NB4 (cell line): ENCODE measurements at regions not wholly inside any gene's neighbourhood (a gene's known extent, or its start where the extent isn't known, plus 50 kb on each side); places are given as distances from the start of the nearest gene placed in this dataset.

Experiments
- MYC ChIP-seq: IDR thresholded peaks from 2 replicates; pipeline ENCODE4 v1.6.1; 2011; ENCODE audit warnings: low read depth, low read length
- POLR2A ChIP-seq: IDR thresholded peaks from 2 replicates; pipeline ENCODE4 v1.6.1; 2011; ENCODE audit warnings: mild to moderate bottlenecking; ENCODE audit not compliant: insufficient read length; ENCODE audit errors: extremely low read depth
- TF ChIP-seq, protein P1 (sequence below): IDR thresholded peaks from one replicate; pipeline ENCODE4 v1.5.1; 2012; ENCODE audit warnings: low read depth, low read length
- TF ChIP-seq, protein P2 (sequence below): IDR thresholded peaks from 2 replicates; pipeline ENCODE4 v1.6.1; 2011; ENCODE audit warnings: low read depth, low read length

GRCh38 chr2:106638043-106638442, 150.9 kb downstream of the CD8B2 start:
- TF ChIP-seq, protein P1, sequence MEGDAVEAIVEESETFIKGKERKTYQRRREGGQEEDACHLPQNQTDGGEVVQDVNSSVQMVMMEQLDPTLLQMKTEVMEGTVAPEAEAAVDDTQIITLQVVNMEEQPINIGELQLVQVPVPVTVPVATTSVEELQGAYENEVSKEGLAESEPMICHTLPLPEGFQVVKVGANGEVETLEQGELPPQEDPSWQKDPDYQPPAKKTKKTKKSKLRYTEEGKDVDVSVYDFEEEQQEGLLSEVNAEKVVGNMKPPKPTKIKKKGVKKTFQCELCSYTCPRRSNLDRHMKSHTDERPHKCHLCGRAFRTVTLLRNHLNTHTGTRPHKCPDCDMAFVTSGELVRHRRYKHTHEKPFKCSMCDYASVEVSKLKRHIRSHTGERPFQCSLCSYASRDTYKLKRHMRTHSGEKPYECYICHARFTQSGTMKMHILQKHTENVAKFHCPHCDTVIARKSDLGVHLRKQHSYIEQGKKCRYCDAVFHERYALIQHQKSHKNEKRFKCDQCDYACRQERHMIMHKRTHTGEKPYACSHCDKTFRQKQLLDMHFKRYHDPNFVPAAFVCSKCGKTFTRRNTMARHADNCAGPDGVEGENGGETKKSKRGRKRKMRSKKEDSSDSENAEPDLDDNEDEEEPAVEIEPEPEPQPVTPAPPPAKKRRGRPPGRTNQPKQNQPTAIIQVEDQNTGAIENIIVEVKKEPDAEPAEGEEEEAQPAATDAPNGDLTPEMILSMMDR, result no peak
- no peak for TF ChIP-seq POLR2A
- TF ChIP-seq, protein P2, sequence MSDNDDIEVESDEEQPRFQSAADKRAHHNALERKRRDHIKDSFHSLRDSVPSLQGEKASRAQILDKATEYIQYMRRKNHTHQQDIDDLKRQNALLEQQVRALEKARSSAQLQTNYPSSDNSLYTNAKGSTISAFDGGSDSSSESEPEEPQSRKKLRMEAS, result no peak
- TF ChIP-seq MYC, result no peak
